GM18520 (cell line): ENCODE measurements at regions not wholly inside any gene's neighbourhood (a gene's known extent, or its start where the extent isn't known, plus 50 kb on each side); places are given as distances from the start of the nearest gene placed in this dataset.

Source experiments
- ATAC-seq: cut with Tn5 transposase; IDR thresholded peaks from one replicate; pipeline ENCODE4 v1.9.1; 2021; ENCODE audit not compliant: unreplicated experiment

DNA sequence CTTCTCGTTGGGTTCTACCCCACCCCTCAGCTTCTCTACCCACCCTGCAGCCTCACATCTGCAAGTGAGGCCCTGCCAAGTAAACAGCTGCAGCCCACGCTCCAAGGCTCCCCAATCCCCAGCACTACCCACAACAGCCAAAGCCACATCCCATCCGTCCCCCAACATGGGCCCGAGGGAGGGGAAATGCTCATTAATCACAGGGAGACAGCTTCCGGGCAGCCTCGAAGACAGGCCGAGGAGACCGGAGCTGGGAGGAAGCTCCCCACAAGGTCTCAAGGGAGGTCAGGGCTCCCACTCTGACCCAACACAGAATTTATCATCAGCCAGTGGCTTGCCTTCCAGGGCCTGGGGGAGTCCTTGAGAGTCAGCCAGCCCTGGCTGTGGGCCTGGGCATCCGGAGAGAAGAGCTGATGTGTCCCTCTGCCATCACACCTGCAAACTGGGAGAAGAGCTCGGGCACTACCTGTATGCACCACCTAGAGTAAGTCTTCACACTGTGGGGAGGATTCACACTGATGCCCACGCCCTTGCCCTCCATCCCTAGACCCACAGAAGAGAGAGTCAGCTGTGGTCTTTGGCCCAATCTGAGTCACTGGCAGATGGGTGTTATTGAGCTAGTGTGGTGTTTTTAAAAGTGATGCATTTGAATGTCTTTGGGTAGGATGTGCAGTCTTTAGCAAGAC is 115.5 kb upstream of the ZMIZ1 start:
- no peak for ATAC-seq

DNA sequence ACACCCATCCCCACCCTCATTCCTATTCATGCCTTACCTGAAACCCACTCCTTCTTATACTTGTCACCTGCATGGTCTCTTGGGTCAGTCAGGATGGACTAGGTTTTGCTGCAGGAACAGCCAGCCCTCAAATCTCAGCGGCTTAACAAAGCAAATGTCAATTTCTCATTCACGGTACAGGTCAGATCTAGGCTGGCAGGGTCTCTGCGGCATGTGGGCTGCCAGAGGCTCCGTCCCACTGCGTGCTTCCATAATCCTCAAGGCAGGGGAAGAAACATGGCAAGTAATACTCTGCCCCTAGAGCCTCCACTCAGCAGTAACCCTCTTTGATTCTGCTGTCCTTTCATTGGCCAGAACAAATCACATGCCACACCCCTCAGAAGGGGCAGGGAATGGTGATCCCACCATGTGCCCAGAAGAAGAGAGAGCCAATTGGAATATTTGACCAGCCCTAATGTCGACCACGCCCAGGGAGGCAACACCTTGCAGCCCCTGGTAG is 114.9 kb upstream of the ZMIZ1 start:
- no peak for ATAC-seq

DNA sequence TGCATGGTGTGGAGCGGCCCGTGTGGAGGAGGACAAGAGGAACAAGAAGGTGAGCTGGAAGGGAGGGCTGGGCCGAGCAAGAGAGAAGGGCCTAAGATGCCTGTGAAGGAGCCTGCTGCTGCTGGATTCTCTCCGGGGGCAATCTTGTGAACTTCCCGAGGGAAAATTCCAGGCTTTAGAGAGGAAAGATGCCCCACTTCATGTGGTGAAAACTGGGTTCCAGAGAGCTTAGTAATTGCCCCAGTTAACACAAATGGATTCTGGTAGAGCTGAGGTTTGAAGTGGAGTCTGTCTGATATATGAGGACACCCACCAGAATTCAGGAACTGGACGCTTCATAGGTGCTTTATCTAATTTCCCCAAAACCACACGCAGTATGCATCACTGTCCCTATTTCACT is 114.1 kb upstream of the ZMIZ1 start:
- ATAC-seq, result no peak

DNA sequence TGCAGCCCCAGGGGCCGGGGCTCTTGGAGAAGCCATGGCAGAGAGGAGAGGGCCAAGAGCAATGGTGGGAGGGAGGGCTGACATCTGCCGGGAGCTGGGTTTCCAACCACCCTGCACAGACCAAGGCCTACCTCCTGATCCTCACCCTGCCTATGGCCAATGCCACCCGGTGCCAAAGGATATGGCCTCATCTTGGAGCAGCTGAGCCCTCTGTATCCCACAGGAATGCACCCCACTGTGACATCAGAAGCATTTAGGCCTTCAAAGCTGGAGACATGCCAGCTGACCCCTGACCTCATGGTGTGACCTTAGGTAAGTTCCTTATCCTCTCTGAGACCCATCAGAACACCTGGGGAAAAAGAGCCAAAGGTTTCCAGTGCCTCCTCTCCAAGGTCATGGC is 113.6 kb upstream of the ZMIZ1 start:
- ATAC-seq, result no peak

DNA sequence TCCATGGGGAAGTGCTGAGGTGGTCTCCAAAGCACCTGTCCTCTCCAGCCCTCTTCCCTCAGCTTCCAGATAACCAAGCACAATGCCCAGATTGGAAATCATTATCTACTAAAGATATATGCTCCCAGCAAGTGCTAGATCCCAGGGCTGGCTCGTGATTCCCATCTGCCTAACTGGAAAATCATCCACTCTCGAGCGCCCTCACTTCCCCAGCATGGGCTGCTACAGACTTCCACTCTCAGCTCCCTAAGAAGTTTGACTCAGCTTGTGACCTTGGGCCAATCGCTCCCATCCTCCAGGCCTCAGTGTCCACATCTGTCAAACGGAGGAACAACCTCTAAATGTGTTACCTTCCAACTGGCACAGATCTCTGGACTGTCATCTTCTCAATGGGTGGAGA is 112.4 kb upstream of the ZMIZ1 start:
- ATAC-seq, result no peak

DNA sequence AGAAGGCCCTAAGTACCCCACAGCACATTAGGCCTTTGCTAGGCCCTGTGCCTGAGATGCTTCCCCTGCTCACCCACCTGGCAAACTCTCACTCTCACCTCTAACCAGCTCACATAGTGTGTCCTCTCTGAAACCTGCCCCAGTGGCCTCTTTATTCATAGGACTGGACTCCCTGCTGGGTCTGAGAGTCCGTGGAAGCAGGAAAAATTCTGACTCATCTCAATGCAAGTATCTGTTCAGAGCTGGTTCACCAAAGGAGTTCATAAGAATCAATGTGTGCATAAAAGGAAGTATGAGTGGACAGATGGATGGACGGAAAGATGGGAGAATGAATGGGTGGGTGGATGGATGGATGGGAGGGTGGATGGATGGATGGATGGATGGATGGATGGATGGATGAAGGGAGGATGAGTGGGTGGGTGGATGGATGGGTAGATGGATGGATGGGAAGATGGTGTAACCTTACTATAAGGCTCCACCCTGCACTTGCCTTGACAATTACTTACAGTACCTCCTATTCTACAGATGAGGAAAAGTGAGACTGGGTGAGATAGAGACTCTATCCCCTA is 111.2 kb upstream of the ZMIZ1 start:
- ATAC-seq, result no peak

DNA sequence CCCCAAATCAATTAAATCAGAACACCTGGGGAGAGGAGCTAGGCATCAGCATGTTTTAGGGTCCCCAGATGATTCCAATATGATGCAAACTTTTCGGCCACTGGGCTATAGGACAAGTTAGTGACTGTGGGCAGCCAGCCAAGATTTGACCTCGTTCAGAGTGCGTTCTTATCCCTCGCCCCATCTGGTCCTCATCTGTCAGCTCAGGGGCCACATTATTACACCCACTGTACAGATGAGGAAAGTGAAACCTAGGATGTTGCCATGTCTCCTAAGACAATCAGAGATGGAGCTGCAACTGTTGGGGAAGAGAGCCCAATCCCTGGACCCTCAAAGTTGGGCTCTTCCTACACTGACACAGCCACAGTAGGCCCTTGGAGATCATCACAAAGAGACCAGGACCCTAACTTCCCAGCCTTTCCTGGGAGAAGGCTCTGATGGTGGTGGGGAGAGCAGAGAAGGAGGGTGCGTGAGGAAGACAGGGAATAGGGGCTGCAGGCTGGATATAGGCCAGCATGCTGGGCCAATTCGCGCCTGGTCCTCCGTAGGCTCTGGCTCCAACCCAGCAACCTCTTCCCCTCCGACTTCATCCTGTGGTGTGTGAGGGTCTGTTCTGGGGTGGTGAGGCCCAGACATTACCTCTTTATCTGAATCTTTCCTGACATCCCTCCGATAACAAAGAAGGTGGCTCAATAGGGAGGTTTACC is 109.4 kb upstream of the ZMIZ1 start:
- ATAC-seq, result no peak

DNA sequence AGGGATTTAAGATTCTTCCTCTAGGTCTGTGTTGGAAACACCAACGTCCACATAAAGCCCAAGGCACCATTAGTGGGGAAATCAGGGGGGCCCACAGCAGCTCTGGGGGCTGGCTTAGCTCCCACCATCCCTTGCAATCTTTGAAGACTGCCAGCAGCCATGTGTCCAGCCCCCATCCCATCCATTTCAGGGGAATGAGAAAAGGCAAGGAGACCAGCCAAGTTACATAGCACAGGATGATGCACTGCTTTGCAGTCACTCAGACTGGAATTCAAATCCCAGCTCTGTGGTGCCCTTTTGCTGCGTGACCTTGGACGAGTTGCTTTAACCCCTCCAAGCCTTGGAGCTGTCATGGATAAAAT is 108.9 kb upstream of the ZMIZ1 start:
- ATAC-seq, result no peak

DNA sequence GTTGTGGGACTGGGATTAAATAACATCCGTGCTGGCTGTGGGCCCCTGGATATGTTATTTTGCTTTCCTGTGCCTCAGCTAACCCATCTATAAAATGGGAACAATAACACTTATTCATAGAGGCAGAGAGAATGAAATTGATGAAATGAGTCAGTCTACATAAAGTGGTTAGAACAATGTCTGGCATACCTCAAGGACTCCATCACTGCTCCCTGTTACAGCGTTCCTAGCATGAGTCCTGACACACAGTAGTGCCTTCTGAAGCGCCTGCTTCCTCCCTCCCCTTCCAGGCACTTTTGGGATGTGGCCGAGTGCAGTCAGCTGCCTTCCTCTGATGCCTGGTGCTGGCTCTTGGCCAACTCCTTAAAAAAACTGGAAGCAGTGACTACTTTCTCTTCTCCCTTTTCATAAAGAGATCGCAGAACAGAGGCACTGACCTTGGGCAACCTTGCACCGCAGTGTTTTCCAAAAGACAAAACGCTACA is 108.4 kb upstream of the ZMIZ1 start:
- ATAC-seq, result no peak

DNA sequence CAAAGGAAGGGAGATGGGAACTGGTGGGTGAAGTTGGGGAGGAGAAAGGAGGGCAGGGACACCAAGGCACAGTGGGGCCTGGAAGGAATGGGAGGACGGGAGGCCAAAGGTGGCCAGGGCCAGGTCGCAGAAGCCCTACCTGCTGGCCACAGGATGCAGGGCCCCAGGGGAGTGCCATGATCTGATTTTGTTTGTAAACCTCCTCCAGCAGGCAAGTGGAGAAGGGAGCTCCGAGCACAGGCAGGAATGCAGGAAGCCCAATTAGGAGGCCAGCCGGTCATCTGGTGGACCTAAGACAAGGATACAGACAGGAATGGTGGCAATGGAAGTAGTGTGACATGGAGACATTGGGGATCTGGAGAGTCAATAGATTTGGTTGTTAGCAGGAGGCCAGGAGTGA is 107.0 kb upstream of the ZMIZ1 start:
- no peak for ATAC-seq

DNA sequence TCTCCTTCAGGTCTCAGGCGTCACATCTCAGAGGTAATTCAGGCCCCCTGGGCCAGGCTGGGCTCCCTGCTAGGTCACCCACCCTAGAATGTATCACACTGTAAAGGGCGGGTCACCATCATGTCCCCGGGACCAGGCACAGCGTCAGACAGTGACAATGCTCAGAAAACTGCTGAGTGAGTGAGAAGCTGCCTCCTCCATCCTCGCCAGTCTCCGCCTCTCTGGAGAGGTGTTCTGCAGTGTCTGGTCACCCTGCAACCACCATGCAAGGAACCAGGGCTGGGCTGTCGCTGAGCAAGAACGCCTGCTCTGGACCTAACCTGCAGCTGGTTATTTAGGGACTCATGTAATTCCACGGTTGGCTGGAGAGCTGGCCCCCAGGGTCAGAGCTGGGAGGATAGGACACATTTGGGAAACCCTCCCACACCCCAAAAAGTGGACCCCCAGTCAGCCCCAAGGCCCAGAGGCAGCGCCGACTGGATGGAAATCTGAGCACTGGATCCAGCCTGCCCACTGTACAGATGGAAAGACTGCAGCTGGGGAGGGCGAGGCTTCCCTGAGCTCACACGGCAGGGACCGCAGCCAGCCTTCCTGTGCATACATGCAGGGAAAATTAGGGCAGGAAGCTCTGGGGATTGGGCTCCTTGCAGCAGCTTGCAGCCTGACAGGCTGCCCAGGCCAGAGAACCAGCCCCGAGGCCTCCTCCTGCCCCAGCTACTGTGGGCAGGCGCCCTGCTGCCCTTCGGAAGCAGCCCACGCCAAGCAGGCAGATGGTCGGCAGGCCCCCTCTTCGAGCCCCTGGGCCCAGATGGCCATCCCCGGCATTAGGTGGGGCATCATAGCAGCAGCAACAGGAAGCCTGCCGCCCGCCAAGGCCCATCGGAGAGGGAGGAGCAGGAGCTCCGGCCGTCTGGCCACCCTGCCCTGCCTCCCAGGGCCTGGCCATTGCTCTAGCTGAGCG is 105.4 kb upstream of the ZMIZ1 start:
- no peak for ATAC-seq

DNA sequence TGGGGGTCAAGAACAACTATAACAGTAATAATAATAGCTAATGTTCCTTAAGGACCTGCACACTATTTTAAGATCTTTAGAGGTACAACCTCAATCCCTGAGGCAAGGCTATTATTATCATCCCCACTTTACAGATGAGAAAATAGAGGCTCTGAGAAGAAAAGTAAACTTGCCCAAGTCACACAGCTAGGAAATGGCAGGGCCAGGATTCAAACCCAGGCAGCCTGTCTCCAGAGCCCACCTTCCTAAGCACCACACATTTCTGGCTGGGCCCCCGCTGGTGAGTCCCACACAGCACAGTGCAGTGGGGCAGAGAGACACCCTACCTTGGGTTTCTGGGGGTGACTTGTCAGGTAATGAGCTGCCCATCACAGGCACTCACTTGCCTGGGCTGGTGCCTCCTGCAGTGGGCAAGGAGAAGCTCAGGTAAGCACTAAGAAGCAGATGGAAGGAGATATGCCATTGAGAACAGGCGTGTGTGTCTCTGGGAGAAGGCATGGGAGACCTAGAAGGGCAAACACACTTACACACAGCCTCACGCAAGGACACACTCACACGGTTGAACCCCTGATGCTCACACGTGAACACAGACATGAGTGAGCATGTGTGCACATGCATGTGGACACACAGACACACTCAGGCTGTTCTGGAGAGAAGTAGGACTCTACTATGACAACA is 104.4 kb upstream of the ZMIZ1 start:
- ATAC-seq, result no peak

DNA sequence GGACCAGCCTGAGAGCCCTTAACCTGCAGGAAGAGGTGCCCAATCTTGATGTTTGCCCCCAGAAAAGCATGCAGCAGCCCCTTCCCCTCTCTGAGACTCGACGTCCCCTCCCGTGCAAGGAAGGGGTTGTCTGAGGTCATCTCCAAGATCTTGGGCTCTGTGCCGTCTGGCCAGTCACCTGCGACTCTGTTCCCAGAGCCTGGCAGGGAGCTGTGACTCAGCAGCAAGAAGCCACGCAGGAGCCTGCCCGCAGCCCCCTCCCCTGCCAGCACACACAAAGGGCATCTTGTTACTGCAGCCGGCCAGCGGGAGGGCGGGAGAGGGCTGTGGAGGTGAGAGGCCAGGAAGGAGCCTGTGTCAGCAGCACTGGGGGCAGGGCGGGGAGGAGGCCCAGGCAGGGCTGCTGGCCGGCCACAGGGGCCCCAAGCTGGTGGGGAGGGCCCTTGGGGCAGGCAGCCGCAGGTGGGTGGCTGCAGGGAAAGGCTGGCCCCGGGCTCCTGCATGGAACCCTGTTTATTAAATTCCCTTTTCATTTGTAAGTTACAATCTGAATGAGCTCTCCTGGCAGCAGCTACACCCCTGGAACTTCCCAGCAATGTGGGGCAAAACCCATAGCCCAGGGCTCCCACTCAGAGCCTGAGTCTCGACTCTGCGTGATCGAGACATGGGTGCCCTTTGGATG is 103.7 kb upstream of the ZMIZ1 start:
- no peak for ATAC-seq

DNA sequence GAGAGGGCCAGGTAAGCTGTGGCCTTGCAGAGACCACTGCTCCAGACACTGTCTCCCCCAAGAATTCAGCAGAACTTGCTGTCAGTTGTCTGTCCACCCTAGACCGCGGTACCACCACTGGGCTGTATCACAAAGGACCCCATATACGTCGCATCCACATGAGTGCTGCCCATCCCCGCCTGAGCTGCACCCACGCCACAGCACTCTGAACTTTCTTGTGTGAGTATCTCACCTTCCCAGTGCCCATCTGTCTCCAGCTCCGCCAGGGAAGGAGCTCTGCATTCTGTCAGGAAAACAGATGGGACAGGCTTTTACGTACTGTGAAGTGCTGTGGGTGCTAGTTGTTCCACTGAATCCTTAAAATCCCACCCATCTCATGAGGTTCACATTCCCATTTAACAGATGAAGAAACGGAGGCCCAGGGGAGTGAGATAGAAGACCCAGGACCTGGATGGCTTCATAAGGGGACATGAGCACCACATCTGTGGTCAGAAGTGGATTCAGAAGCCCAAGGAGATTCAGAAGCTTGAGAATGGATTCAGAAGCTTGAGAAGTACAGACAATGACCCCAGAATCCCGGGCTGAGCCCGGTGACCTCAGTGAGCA is 102.5 kb upstream of the ZMIZ1 start:
- no peak for ATAC-seq

DNA sequence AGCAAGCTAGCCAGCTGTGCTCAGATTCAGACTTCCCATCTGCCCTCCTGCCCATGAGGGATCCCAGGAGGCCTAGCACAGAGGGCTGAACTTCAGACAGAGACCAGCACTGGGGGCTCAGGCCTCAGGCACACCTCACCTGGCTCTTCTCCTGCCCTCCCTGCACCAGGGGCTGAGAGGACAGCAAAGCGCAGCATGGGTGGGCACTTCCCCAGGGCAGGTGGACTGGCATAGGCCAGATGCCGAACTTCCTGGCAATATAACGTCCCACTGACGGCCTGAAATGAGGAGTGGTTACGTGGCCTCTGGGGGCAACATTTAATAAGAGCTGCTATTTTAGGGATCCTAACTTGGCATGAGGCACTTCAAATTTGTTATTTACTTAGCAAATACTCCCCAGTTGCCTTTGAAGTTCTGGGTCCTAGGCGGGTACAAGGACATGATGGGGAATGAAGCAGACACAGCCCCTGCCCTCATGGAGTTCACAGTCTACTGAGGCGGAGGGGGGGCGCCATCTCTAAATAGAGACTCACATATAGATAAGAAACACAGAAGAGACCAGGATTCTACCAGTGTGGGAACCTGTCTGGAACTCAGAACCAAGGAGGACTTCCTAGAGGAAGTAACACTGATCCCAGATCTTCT is 101.8 kb upstream of the ZMIZ1 start:
- no peak for ATAC-seq

DNA sequence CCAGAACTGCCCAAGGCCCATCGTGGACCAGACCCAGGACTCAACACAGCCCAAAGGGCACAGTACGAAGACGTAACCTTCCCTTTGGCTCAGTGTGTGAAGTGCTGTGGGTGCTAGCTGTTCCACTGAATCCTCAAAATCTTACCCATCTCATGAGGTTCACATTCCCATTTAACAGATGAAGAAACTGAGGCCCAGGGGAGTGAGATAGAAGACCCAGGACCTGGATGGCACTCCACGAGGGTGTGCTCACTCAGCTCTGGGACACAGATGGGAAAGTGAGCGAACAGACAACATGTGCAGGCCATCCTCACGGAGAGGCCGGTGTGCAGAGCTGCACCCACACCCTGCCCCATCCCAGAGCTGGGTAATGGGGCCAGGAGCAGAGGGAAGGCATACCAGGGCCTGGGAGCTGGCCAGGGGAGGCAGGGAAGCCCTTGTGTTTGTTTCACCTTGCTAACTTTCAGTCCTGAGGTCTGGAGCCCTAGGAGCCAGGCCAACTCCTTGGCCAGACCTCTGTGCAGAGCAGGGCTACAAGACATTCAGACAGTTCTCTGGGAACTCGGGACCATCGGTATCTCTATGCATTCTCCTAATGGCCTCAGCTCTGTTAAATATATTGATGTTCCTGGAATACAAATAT is 100.3 kb upstream of the ZMIZ1 start:
- no peak for ATAC-seq

DNA sequence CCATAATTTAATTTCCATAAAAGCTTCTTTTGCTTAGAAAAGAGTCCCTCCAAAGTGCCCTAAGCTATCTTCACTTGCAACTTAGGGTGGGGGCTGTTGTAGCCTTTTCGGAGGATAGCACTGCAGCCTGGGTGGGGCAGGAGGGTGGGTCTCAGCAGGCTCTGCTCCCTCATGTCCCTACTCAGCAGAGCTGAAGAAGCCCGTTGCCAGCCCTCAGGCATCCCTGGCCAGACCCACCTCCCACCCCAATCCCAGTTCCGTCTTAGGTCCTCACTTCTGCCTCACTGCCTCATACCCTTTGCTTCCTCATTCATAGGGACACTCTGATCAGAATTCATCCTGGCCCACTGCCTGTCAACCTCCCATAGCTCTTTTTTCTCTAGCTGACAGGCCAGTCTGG is 99.8 kb upstream of the ZMIZ1 start:
- no peak for ATAC-seq

DNA sequence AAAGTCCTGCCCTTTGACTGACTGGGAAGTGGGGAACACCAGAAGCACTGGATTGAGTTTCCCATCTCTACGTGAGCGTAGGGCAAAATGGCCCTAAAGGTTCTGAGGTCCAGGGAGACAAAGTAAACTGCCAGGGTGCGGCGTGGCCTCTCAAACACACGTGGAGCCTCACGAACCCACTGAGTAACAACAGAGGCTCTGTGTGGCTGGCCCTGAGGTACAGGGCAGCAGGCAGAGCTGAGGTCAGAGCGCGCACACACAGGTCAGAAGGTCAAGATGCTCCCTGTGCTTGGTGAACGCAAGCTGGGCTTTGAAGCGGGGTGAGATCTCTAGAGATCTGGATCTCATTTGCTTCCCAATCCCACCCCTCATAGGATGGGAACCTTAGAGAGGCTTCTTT is 99.0 kb upstream of the ZMIZ1 start:
- no peak for ATAC-seq

DNA sequence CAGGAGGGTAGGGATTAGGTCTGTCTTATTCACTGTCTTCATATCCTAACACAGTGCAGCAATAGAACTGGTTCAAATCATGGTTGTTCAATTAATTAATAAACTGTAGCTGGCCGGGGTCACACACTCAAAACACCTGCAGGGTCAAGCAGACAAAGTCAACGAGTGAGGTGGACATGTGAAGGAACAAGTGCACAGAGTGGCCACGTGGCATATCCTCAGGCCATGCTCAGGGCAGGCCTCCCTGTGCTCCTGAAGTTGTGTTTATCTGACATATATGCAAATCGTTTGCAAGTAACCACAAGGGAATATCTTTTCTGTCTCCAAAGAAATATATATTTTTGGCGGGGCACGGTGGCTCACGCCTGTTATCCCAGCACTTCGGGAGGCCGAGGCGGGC is 98.5 kb upstream of the ZMIZ1 start:
- no peak for ATAC-seq
